ENCODE measurements at regions not wholly inside any gene's neighbourhood (a gene's known extent, or its start where the extent isn't known, plus 50 kb on each side); places are given as distances from the start of the nearest gene placed in this dataset.

- DNase-seq (ENCODE audit: low spot score): no peak
Observed at GRCh38 chr6:95780037-95780436, 202.7 kb downstream of the MANEA start.

GRCh38 chr6:95784019-95784418 is 206.7 kb downstream of the MANEA start:
- no peak for DNase-seq (ENCODE audit: low spot score)

- DNase-seq (ENCODE audit: low spot score): no peak
Observed at GRCh38 chr6:95784869-95785268, 207.5 kb downstream of the MANEA start.

- no peak for DNase-seq (ENCODE audit: low spot score)
Observed at GRCh38 chr6:95785785-95786184, 208.4 kb downstream of the MANEA start.

GRCh38 chr6:95786802-95787201 is 209.5 kb downstream of the MANEA start:
- no peak for DNase-seq (ENCODE audit: low spot score)

GRCh38 chr6:95790787-95791186 is 213.5 kb downstream of the MANEA start:
- no peak for DNase-seq (ENCODE audit: low spot score)

- no peak for DNase-seq (ENCODE audit: low spot score)
Observed at GRCh38 chr6:95794749-95795148, 217.4 kb downstream of the MANEA start.

- DNase-seq (ENCODE audit: low spot score): no peak
Observed at GRCh38 chr6:95795927-95796326, 218.6 kb downstream of the MANEA start.

- DNase-seq (ENCODE audit: low spot score): no peak
Observed at GRCh38 chr6:95797054-95797453, 218.7 kb upstream of the FUT9 start.

- no peak for DNase-seq (ENCODE audit: low spot score)
Observed at GRCh38 chr6:95802978-95803377, 212.8 kb upstream of the FUT9 start.

GRCh38 chr6:95803889-95804288 is 211.9 kb upstream of the FUT9 start:
- no peak for DNase-seq (ENCODE audit: low spot score)

- no peak for DNase-seq (ENCODE audit: low spot score)
Observed at GRCh38 chr6:95804847-95805541, 210.8 kb upstream of the FUT9 start.

- no peak for DNase-seq (ENCODE audit: low spot score)
Observed at GRCh38 chr6:95805699-95806098, 210.1 kb upstream of the FUT9 start.

GRCh38 chr6:95815389-95816056 is 200.3 kb upstream of the FUT9 start:
- no peak for DNase-seq (ENCODE audit: low spot score)

- no peak for DNase-seq (ENCODE audit: low spot score)
Observed at GRCh38 chr6:95819461-95819860, 196.3 kb upstream of the FUT9 start.

GRCh38 chr6:95819939-95820338 is 195.8 kb upstream of the FUT9 start:
- no peak for DNase-seq (ENCODE audit: low spot score)

GRCh38 chr6:95830859-95831557 is 184.8 kb upstream of the FUT9 start:
- DNase-seq (ENCODE audit: low spot score): no peak

- DNase-seq (ENCODE audit: low spot score): no peak
Observed at GRCh38 chr6:95837890-95838289, 177.9 kb upstream of the FUT9 start.

GRCh38 chr6:95841560-95841959 is 174.2 kb upstream of the FUT9 start:
- DNase-seq (ENCODE audit: low spot score): no peak

- no peak for DNase-seq (ENCODE audit: low spot score)
Observed at GRCh38 chr6:95846652-95847051, 169.1 kb upstream of the FUT9 start.

- no peak for DNase-seq (ENCODE audit: low spot score)
Observed at GRCh38 chr6:95847061-95847460, 168.7 kb upstream of the FUT9 start.

GRCh38 chr6:95848717-95849116 is 167.1 kb upstream of the FUT9 start:
- no peak for DNase-seq (ENCODE audit: low spot score)

- DNase-seq (ENCODE audit: low spot score): no peak
Observed at GRCh38 chr6:95856876-95857364, 158.9 kb upstream of the FUT9 start.
